ENCODE measurements at regions not wholly inside any gene's neighbourhood (a gene's known extent, or its start where the extent isn't known, plus 50 kb on each side); places are given as distances from the start of the nearest gene placed in this dataset.
"Not testable (repeated sequence)": the region's sequence is repeated elsewhere in the genome, so short reads cannot be mapped to it uniquely, and the experiment has no call there.

GRCh38 chr3:193048127-193048526 lies 130.5 kb upstream of the MB21D2 start:
- DNase-seq: no peak

- DNase-seq: no peak
These were observed 132.3 kb upstream of the MB21D2 start for GRCh38 chr3:193049935-193050334.

- DNase-seq: no peak
These were observed 133.7 kb upstream of the MB21D2 start for GRCh38 chr3:193051314-193051713.

- DNase-seq: no peak
These were observed 134.8 kb upstream of the MB21D2 start for GRCh38 chr3:193052354-193053045.

GRCh38 chr3:193053046-193053435 lies 135.4 kb upstream of the MB21D2 start:
- DNase-seq: no peak

- no peak for DNase-seq
These were observed 137.7 kb upstream of the MB21D2 start for GRCh38 chr3:193055352-193055751.

GRCh38 chr3:193057616-193058015 lies 140.0 kb upstream of the MB21D2 start:
- DNase-seq: no peak

- no peak for DNase-seq
These were observed 143.3 kb upstream of the MB21D2 start for GRCh38 chr3:193060748-193061546.

- no peak for DNase-seq
These were observed 150.7 kb upstream of the MB21D2 start for GRCh38 chr3:193068365-193068764.

GRCh38 chr3:193069732-193070131 lies 152.1 kb upstream of the MB21D2 start:
- DNase-seq: not testable (repeated sequence)

GRCh38 chr3:193078996-193079753 lies 161.5 kb upstream of the MB21D2 start:
- DNase-seq: no peak

- DNase-seq: no peak
These were observed 160.1 kb upstream of the PLAAT1 start for GRCh38 chr3:193080821-193081365.

- no peak for DNase-seq
These were observed 155.4 kb upstream of the PLAAT1 start for GRCh38 chr3:193085655-193086054.

GRCh38 chr3:193086681-193087080 lies 154.3 kb upstream of the PLAAT1 start:
- no peak for DNase-seq

- DNase-seq: no peak
These were observed 153.7 kb upstream of the PLAAT1 start for GRCh38 chr3:193087336-193087735.

- DNase-seq: no peak
These were observed 145.7 kb upstream of the PLAAT1 start for GRCh38 chr3:193095366-193095765.

GRCh38 chr3:193096076-193096475 lies 144.9 kb upstream of the PLAAT1 start:
- DNase-seq: no peak

GRCh38 chr3:193114431-193115340 lies 126.3 kb upstream of the PLAAT1 start:
- no peak for DNase-seq

- DNase-seq: no peak
These were observed 124.2 kb upstream of the PLAAT1 start for GRCh38 chr3:193116871-193117270.

- no peak for DNase-seq
These were observed 122.1 kb upstream of the PLAAT1 start for GRCh38 chr3:193118907-193119306.

GRCh38 chr3:193119926-193120325 lies 121.1 kb upstream of the PLAAT1 start:
- DNase-seq: no peak

GRCh38 chr3:193124861-193125260 lies 116.2 kb upstream of the PLAAT1 start:
- no peak for DNase-seq
